ENCODE measurements at regions not wholly inside any gene's neighbourhood (a gene's known extent, or its start where the extent isn't known, plus 50 kb on each side); places are given as distances from the start of the nearest gene placed in this dataset.
"Not testable (repeated sequence)": the region's sequence is repeated elsewhere in the genome, so short reads cannot be mapped to it uniquely, and the experiment has no call there.

DNA sequence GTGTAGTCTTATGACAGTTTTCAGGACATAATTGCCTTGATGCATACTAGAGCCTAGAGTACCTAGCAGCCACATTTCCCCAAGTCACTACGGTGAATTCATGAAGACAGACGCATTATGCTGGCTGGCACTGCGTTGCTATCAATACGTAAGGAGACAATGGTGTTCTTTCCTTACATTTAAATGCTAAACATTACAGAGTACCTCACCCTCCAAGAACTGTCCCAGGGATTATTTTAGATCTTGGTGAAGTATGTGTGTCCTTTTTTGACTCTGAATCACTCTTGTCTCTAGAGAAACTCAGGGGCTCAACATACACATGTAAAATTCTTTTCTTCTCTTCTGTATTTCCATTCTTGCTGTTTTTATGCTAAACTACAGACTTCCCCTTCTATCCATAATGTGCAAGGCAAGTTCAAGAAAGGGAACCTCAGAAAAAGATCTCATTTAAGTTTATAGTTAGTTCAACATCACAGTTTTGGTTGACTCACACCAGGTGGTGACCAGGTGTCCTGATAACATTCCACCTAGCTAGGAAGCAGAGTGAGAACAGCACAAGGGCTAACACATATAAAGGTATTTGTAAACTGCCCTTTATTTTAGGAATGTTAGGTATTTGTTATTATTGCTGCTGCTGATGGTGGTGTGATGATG, 212.4 kb upstream of the HNRNPA3 start:
- no peak for DNase-seq

DNA sequence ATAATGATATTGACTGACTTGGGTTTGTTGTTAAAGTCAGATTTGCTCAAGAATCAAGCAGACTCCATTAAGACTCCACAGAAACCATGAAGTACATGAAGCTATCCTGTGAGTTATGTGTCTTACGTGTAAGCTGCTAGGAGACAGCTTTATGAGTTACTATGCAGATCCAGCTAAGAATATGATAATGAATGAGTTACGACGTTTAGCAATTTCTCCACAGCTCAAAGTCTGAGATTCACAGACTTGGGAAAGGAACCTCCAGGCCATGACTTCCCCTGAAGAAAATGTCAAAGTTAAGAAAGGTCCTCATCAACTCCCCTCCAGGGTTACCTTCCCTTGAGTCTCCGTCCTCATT, 211.9 kb upstream of the HNRNPA3 start:
- no peak for DNase-seq

DNA sequence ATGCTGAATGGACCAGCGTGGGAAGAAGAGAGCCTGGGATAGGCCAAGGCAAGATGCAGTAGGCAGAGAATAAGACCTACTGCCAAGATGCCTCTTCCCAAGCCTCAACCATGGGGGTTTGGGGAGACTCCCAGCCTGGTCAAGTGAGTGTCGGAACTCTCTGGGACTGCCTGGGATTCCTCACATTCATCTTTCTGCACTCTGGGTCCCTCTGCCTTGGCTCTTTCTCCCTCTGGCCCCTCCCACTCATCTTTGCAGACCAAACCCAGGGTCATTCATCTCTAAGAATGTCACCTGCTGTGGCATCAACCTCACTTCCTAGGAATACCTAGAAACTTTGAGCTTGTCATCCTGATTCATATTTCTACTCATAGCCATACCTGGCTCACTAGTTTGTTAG, 211.3 kb upstream of the HNRNPA3 start:
- no peak for DNase-seq

DNA sequence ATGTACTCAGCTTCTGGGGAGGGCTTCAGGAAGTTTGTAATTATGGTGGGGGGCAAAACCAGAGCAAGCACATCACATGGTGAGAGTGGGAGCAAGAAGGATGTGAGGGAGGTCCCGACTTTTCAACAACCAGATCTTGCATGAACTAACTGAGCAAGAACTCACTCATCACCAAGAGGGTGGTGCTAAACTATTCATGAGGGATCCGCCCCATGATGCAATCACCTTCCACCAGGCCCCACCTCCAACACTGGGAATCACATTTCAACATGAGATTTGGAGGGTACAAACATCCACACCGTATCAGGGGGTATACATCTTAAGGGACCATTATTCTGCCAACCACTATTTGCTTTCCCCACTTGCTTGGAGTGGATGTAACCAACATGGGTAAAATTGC, 209.6 kb upstream of the HNRNPA3 start:
- DNase-seq, result no peak

DNA sequence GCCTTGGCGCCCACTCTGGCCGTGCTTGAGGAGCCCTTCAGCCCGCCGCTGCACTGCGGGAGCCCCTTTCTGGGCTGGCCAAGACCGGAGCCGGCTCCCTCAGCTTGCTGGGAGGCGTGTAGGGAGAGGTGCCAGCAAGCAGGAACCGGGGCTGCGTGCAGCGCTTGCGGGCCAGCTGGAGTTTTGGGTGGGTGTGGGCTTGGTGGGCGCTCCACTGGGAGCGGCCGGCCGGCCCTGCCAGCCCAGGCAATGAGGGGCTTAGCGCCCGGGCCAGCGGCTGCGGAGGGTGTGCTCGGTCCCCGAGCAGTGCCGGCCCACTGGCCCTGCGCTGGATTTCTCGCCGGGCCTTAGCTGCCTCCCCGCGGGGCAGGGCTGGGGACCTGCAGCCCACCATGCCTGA, 204.9 kb upstream of the HNRNPA3 start:
- DNase-seq, result not testable (repeated sequence)

DNA sequence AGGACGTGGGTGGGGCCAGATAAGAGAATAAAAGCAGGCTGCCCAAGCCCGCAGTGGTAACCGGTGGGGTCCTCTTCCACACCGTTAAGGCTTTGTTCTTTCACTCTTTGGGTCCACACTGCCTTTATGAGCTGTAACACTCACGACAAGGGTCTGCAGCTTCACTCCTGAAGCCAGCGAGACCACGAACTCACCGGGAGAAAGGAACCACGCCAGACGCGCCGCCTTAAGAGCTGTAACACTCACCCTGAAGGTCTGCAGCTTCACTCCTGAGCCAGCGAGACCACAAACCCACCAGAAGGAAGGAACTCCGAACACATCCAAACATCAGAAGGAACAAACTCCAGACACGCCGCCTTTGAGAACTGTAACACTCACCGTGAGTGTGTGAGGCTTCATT, 203.9 kb upstream of the HNRNPA3 start:
- not testable (repeated sequence) for DNase-seq

DNA sequence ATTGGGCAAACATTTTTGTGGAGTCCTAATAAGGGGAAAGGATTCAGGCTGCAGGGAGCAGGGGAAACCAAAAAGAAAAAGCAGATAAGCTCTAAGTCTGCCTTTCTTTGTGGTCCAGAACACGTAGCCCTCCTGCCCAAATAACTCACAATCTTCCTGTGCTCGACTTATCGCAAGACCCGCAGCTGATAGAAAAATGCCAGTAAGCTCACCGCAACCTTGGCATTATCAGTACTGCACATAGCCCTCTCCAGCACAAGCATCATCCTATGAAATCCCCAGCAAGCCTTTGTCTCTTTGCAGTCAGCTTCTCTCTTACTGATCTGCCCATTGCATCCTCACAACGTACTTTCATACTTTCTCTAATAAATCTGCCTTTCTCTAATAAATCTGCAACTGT, 202.4 kb upstream of the HNRNPA3 start:
- no peak for DNase-seq

DNA sequence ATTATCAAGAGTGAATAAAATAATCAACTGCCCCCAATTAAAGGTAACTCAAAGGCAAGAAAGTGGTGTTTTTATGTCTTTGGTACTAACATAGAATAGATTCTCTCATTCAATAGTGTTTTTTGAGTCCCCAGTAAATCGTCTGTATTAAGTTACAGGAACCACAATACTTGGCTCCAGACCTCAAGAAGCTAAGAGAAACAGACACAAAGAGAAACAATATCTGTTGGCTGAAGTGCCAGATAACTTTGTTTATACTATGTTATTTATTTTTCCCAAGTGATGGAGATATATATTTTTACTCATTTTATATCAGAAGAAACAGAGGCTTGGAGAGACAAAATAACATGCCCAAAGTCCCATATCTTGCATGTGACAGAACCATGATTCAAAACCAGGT, 201.7 kb upstream of the HNRNPA3 start:
- no peak for DNase-seq

DNA sequence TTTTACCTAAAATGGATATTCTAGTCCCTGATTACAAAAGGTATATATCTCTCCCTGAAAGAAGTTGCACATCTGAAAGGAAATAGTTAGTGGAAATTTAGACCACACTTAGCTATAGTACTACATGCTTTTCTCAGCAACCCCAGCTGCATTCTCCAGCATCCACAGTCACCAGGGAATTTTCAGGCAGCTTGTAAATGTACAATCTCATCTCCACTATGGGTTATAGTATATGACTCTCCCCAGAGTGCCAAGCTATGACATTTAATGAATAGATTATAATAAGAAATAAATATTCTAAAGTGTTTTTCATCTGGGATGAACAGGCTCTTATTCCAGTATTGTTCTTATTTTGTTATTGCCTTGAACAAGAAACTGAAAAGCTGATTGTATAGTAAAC, 197.6 kb upstream of the HNRNPA3 start:
- no peak for DNase-seq

DNA sequence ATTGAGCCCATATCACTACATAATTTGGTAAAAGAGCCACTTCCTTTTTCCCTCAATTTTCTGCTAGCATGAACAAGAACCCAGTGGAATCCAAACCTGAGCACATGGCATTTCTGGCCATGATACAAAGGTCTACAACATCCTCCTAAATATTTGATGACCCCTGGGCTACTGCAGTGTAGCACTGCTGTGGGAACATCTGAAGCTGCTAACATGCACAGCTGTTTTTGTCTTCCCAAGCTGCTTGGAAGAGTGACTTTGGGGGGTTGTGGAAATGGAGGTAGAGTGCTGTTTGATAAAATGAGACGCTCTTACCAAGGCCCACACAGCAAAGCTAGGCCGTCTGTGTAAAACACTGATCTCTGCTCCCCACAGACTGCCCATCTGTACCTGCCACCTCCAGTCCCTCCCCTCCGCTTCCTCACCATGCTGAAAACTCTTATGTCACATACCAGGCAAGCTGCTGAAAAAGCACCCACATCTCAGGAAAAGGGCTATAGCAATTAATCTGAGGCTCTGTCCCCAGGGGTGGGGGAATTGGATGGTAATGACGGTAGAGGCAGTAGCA, 197.2 kb upstream of the HNRNPA3 start:
- DNase-seq, result no peak

DNA sequence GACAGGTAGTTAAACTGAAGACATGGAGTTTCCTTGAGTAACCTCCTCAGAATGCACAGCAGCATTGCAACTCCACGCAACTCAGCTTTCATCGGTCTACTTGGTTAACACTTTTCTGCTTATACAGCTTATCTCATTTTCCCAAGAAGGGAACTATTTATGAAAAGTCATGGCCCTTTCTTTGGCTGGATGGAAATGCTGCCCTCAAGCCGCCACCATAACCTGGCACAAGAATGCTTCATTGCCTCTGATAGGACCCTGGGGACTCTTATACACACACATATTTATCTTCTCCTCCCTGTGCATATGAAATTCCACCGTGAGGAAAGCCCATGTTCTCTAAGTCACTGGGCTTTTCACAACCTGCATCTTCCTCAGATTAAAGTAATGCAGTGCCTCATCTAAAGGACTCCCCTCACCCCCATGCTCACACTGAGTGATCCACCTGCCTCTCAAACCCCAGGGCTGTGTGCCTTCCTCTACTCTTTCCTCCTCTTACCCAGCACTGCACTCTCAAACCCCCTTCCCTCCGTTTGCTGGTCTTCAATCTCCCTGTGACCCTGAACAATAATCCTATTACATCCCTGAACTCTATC, 192.0 kb upstream of the HNRNPA3 start:
- DNase-seq, result no peak

DNA sequence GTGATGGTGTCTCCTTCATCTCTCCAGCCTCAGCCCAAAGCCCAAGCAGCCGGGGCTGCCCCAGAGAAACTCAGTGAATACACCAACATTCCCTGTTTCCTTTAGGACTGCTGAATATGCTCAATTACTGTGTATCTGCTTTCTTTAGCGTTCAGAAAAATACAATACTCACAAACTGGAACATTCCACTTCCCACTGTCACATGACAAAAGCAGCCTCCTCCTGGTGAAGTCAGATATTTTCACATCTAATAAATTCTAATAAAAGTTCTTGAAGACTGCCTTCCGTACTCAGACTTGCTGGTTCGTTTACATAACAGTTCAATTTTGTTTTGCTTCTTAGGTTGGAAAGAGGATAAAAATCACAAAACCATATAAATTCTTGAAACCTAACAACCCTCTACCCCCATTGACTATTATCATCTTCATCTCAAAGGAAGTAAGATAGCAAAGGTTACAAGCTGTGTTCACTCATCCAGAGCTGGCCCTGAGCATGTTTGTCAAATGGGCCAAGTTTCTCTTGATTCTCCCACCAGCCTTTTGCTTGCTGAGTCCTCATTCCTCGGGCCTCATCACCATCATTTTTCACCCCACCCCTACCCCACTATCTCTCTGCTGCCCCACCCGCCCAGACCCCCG, 190.8 kb upstream of the HNRNPA3 start:
- DNase-seq, result no peak

DNA sequence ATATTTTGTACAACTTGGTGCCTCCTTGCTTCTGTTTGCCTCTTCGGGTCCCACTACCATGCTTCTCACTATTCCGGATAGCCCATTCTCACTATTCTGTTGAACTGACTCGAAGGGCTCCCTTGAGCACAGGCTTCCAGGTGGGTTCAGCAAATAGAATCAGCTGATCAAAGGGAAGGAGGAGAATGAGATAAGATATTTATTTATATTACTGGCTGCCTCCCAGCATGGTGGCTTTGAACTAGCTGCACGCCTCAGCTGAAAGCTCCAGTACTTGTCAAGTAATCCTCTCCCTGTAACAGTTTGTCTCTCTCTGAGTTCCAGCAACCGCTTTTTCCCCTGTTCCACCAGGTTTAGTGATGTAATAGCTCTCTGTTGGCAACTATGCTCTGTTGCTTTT, 187.8 kb upstream of the HNRNPA3 start:
- DNase-seq, result no peak

DNA sequence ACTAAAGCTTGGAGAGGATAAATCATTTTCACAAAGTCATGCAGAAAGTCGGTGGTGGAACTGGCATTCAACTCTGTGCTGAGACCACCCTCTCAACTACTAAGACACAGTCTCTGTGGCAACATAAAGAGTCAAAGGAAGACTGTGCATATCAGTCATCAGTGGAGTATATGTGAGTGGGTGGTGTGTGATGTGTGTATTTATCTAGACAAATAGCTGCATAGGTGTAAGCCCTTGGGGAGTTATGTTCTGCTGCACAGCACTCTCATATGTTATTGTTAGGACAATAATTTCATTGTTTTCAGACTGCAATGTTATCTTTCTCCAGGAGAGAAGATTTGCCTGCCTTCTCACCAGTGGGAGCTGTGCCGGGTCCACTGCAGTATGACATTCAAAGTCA, 186.3 kb upstream of the HNRNPA3 start:
- DNase-seq, result no peak

DNA sequence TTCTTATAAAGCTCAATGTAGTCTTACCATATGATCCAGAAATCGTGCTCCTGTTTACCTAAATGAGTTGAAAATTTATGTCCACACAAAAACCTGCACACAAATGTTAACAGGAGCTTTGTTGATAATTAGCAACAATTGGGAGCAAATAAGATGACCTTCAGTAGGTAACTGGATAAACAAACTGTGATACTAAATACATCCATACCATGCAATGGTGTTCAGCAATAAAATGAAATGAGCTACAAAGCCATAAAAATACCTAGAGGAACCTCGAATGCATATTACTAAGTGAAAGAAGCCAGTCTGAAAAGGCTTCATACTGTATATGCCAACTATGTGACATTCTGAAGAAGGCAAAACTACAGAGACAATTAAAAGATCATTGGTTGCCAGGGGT, 185.6 kb upstream of the HNRNPA3 start:
- no peak for DNase-seq

DNA sequence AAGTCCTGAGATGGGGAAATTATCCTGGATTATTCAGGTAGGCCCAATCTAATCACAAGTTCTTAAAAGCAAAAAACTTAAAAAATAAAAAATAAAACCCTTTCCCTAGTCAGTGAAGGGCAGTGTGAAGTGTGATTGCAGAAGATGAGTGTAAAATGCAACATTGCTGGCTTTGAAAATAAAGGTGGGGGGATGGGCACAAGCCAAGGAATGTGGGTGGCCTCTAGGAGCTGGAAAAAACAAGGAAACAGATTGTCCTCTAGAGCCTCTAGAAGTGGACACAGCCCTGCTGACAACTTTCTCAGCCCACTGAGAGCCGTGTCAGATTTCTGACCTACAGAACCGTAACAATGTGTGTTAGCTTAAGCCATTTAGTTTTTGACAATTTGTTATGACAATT, 184.3 kb upstream of the HNRNPA3 start:
- no peak for DNase-seq

DNA sequence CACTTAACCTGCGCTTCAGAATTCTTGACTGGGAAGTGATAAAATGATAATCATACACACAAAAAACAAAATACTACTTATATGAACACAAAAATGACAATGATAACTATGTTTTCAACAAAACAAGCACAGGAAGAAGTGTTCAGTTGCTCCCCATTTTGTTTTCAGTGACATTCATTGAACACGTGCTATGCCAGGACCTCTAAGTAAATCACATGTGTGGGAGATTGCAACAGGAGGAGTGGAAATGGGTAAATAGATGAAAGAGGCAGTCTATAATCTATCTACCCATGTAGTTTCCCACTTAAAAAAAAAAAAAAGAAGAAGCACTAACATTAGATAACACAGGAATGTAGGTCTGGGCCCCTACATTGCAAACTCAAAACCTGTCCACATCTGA, 183.5 kb upstream of the HNRNPA3 start:
- no peak for DNase-seq

DNA sequence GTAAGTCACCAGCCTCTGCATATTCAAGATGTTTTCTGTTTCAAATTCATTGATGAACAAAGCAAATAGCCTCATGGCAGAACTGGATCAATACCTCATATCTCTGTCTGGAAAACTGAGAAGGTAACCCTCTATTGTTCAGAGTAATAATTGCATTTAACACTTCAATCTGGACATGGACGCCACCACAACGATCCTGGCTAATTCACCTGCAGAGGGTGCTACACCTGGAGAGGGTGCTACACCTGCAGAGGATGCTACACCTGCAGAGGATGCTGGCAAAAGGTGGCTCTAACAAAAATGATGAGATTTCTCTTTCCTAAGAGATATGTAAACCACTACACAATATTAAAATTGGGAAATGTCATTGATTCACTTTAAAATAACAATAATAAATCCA, 183.1 kb upstream of the HNRNPA3 start:
- DNase-seq, result no peak

DNA sequence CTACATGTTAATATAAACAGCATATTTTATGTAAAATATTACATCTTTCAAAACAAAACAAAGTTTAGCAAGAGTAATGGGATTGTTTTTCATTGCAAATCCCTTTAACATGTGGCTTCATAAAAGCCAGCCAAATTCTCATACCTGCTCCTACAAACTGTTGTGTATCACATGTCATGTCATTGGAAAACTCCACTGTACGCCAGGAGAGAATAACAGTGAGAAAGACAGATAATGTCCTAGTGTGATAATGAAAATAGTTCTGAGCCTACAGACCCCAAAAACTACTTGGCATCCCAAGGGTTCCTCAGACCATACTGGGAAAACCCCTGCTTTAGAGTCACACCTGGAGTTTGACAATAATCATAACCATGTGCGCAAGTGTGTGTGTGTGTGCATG, 182.7 kb upstream of the HNRNPA3 start:
- DNase-seq, result no peak

DNA sequence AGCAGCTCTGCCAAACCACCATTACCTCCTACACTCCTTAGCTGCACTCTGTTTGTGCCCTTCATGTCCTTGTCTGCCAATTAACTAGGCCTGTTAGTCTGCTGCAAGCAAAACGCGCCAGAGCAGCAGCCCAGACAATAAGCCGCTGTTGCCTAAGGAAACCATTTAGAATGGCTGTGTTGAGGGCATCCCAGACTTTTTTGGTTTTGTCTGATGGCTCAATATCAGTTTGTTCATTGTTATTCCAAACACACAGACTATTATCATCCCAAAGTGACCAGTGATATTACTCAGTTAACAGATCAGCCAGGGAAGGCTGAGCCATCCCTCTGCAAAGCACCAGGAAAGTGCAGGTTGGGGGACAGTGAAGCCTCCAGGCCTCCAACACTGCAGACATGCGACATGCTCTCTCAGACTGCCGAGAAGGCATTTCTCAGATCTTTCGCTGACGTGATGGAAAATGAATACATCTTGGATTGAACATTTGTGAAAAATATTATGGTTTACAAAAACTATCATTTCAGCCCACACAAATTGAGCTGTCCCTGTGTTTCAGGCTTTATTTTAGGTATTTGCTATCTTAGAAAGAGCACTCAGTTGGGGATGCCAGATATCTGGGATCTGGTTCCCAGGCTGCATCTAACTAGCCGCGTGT, 182.0 kb upstream of the HNRNPA3 start:
- DNase-seq, result no peak

DNA sequence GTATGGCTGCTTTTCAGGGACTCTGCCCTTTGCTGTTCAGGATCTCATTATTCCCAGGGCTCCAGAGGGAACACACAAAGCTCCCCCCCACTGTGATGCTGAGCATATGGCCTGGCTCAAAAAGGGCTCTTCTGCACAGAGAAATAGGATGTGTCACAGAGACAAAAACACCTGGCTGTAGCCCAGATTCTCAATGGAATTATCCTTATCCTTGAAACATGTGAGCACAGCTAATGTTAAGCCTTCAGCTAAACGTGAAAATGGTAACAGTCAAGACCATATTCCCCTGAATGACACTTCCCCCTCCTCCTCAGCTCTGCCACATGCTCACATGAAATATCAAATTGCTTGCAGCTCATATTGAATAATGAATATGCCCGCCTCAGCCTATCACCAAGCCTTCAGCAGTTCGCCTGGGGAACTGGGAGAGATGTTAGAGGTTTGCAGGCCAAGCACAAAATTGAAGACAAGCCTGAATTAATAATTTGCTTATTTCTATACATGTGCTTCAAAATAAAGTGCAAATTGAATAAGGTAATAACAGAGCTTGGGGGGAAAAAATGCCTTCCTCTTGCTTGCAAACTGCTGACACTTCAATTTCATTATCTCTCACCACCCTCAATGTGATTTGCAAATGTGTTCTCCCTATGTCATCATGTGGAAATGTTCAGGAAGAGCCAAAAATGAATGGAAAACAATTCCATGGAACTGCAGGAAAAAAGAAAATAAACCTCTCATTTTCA, 181.0 kb upstream of the HNRNPA3 start:
- DNase-seq, result no peak

DNA sequence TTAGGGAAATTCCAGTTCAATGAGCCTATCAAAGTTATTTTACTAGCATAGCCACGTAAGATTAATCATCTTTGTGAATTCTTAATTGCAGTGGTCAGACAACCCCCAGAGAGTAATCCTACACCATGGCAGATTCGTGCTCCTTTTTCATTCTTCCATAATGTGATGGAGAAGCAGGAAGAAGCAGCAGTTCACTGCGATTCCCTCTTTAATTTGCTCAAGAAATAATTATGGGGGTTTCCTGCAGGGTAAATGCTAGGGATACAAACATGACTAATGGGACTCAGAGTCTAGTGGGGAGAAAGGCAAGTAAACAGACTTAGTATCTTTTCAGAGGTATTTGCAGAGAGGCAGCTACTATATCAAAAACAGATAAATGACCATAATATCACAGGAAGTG, 175.8 kb upstream of the HNRNPA3 start:
- DNase-seq, result no peak

DNA sequence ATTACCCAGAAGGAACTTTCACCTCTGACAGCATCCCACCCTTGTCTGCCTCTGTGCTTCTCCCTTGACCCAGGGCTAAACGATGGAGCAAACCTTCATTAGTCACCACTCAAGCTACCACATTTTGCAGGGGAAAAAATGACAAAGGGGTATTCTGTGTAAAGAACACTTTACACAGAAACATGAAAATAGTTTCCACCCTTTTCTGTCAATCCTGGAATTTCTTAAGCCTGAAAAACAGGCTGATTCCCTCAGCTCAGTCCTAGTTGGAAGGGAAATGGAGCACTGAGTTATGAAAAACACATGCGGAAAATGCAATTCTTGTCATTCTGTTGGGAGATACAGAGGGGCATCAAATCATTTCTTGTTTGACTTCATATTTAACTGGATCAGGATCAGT, 175.0 kb upstream of the HNRNPA3 start:
- DNase-seq, result no peak
